ENCODE measurements at regions not wholly inside any gene's neighbourhood (a gene's known extent, or its start where the extent isn't known, plus 50 kb on each side); places are given as distances from the start of the nearest gene placed in this dataset.

DNA sequence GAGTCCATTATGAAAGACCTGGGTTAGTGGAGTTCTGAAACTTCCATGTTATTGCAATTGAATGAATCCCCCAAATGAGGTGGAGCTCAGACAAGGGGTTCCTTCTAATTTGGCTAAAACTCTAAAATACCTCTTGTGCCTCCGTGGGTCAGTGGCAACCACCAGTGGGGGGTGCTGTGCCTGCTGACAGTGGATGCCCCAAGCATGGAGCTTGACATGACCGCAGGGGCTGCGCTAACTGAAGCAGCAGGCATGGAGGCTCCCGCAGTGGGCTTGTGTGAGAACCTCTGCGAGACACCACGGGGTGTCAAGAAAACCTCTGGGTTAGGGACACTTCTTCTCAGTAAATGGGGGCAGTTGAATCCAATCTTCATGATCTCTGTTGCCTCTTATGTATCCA lies 200.5 kb downstream of the DRD1 start:
- H3K27ac ChIP-seq, result peak overlapping the region in 1 of 2 experiments; percentile 20; a peak in 1 of 6 replicates
- ATAC-seq, result no peak
- WGBS (ENCODE audit: missing lambda C conversion rate), result 66% methylated on average over 6 of the region's 6 CpGs

DNA sequence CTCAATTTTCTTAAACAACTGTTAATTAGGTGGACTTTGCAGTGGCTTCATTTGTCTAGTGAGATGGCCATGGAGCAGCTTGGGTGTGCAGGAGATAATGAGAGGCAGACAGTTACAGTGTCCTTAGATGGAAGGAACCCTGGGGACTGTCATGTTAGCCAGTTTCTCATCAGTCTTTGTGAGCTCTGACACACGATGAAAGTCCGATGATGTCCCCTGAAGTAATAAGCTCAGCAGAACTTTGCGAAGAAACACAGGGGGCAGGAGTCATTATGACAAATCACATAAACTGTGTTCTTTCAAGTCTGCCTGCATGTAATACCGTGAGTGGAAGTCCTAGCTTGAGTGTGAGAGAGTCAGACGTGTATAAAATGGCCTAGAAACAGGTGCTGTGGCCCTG lies 201.8 kb downstream of the DRD1 start:
- DNase-seq (ENCODE audit: low read depth in 1 of 2, low spot score in 1 of 2) (no peak), FAIRE-seq (no peak), ATAC-seq (no peak)
- CTCF ChIA-PET, result interaction anchor here (0.8 to 1.1 kb wide), 3 partner anchors 11 to 218 kb away, joined by 3 read pairs; no protein-coding TSS in a partner anchor
- no peaks in the 10 kb centered on the region for H3K9me3 ChIP-seq
- peaks cover 18% of the 10 kb centered on the region for H3K4me1 ChIP-seq
- no peak overlapping the region for H3K4me2 ChIP-seq
- no peak overlapping the region for H3K4me3 ChIP-seq
- TF ChIP-seq FOSL2 (IDR thresholded peaks at IDR 0.05) (no peak), FOSL2 (CRISPR knock-in tag; IDR thresholded peaks at IDR 0.05) (no peak), PHF8 (IDR thresholded peaks at IDR 0.05; ENCODE audit: borderline replicate concordance, low read depth) (no peak), EHF (CRISPR knock-in tag; IDR thresholded peaks at IDR 0.05) (no peak), CBX2 (IDR thresholded peaks at IDR 0.05; ENCODE audit: borderline replicate concordance, low read depth) (no peak), KDM1A (IDR thresholded peaks at IDR 0.05; ENCODE audit: low read depth) (no peak), TFCP2L1 (CRISPR knock-in tag; IDR thresholded peaks at IDR 0.05) (no peak), POLR2A (IDR thresholded peaks at IDR 0.05; ENCODE audit: low read length) (no peak), ZFP36 (IDR thresholded peaks at IDR 0.05; ENCODE audit: borderline replicate concordance, partially characterized antibody) (no peak), BHLHE40 (IDR thresholded peaks at IDR 0.05; ENCODE audit: low read depth, low read length) (no peak), CEBPB (IDR thresholded peaks at IDR 0.05) (no peak)
- TF ChIP-seq, protein P1, sequence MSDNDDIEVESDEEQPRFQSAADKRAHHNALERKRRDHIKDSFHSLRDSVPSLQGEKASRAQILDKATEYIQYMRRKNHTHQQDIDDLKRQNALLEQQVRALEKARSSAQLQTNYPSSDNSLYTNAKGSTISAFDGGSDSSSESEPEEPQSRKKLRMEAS (IDR thresholded peaks at IDR 0.05), result no peak
- TF ChIP-seq, protein P2, sequence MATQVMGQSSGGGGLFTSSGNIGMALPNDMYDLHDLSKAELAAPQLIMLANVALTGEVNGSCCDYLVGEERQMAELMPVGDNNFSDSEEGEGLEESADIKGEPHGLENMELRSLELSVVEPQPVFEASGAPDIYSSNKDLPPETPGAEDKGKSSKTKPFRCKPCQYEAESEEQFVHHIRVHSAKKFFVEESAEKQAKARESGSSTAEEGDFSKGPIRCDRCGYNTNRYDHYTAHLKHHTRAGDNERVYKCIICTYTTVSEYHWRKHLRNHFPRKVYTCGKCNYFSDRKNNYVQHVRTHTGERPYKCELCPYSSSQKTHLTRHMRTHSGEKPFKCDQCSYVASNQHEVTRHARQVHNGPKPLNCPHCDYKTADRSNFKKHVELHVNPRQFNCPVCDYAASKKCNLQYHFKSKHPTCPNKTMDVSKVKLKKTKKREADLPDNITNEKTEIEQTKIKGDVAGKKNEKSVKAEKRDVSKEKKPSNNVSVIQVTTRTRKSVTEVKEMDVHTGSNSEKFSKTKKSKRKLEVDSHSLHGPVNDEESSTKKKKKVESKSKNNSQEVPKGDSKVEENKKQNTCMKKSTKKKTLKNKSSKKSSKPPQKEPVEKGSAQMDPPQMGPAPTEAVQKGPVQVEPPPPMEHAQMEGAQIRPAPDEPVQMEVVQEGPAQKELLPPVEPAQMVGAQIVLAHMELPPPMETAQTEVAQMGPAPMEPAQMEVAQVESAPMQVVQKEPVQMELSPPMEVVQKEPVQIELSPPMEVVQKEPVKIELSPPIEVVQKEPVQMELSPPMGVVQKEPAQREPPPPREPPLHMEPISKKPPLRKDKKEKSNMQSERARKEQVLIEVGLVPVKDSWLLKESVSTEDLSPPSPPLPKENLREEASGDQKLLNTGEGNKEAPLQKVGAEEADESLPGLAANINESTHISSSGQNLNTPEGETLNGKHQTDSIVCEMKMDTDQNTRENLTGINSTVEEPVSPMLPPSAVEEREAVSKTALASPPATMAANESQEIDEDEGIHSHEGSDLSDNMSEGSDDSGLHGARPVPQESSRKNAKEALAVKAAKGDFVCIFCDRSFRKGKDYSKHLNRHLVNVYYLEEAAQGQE (IDR thresholded peaks at IDR 0.05), result no peak
- TF ChIP-seq, protein P3, sequence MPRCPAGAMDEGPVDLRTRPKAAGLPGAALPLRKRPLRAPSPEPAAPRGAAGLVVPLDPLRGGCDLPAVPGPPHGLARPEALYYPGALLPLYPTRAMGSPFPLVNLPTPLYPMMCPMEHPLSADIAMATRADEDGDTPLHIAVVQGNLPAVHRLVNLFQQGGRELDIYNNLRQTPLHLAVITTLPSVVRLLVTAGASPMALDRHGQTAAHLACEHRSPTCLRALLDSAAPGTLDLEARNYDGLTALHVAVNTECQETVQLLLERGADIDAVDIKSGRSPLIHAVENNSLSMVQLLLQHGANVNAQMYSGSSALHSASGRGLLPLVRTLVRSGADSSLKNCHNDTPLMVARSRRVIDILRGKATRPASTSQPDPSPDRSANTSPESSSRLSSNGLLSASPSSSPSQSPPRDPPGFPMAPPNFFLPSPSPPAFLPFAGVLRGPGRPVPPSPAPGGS (IDR thresholded peaks at IDR 0.05), result no peak
- TF ChIP-seq, protein P4, sequence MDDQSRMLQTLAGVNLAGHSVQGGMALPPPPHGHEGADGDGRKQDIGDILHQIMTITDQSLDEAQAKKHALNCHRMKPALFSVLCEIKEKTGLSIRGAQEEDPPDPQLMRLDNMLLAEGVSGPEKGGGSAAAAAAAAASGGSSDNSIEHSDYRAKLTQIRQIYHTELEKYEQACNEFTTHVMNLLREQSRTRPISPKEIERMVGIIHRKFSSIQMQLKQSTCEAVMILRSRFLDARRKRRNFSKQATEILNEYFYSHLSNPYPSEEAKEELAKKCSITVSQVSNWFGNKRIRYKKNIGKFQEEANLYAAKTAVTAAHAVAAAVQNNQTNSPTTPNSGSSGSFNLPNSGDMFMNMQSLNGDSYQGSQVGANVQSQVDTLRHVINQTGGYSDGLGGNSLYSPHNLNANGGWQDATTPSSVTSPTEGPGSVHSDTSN (IDR thresholded peaks at IDR 0.05), result no peak
- TF ChIP-seq, protein P5, sequence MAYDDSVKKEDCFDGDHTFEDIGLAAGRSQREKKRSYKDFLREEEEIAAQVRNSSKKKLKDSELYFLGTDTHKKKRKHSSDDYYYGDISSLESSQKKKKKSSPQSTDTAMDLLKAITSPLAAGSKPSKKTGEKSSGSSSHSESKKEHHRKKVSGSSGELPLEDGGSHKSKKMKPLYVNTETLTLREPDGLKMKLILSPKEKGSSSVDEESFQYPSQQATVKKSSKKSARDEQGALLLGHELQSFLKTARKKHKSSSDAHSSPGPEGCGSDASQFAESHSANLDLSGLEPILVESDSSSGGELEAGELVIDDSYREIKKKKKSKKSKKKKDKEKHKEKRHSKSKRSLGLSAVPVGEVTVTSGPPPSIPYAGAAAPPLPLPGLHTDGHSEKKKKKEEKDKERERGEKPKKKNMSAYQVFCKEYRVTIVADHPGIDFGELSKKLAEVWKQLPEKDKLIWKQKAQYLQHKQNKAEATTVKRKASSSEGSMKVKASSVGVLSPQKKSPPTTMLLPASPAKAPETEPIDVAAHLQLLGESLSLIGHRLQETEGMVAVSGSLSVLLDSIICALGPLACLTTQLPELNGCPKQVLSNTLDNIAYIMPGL (CRISPR knock-in tag; IDR thresholded peaks at IDR 0.05; ENCODE audit: borderline replicate concordance), result no peak
- POLR2A ChIA-PET, result no interaction called here
- no peak overlapping the region for H3K27ac ChIP-seq
- 69% methylated on average over 5 of the region's 5 CpGs for WGBS (ENCODE audit: missing lambda C conversion rate)

More for the DNA sequence above, 200.5 kb downstream of the DRD1 start:
- FAIRE-seq (no peak), DNase-seq (ENCODE audit: low read depth in 1 of 2, low spot score in 1 of 2) (no peak)
- POLR2A ChIA-PET, result no interaction called here
- no peak overlapping the region for H3K4me2 ChIP-seq
- TF ChIP-seq, protein P2 (IDR thresholded peaks at IDR 0.05), result no peak
- no peak for TF ChIP-seq RARB (CRISPR knock-in tag; IDR thresholded peaks at IDR 0.05)
- TF ChIP-seq JUN (IDR thresholded peaks at IDR 0.05), result no peak
- TF ChIP-seq NFE2L2 (conservative IDR thresholded peaks at IDR 0.05; ENCODE audit: low read length), result no peak
- TF ChIP-seq SREBF2 (IDR thresholded peaks at IDR 0.05), result no peak
- H3K4me3 ChIP-seq, result no peak overlapping the region
- peaks cover 21% of the 10 kb centered on the region for H3K4me1 ChIP-seq
- CTCF ChIA-PET, result interaction anchor here (0.9 to 1.6 kb wide), 5 partner anchors 9 to 201 kb away, joined by 3 to 5 read pairs (median 3); partner anchors contain the start of gene DRD1
- H3K9me3 ChIP-seq, result no peaks in the 10 kb centered on the region

Measured in A549 (cell line).